Right atrium auricular region (tissue), 2 donors: ENCODE measurements at regions not wholly inside any gene's neighbourhood (a gene's known extent, or its start where the extent isn't known, plus 50 kb on each side); places are given as distances from the start of the nearest gene placed in this dataset.
A peak's percentile ranks its signal among the peaks of the same experiment; 100 is the strongest.

Source experiments
- DNase-seq: peaks from one replicate; pipeline ENCODE4 v3.0.0-alpha.2; 2019; ENCODE audit warnings: low spot score
- H3K27ac ChIP-seq, 2 donors: fragments of 200-600 bp; sonication (generic); 1 replicate in 1 of 2; 2 replicates in 1 of 2; pipeline ENCODE4 v1.5.1; 2016 to 2019
- H3K27me3 ChIP-seq, 2 donors: fragments of 200-600 bp; sonication (generic); one replicate each; pipeline versions ENCODE4 v1.5.1 to v1.6.0; 2017 to 2019
- H3K36me3 ChIP-seq: fragments of 200-600 bp; sonication (generic); one replicate; pipeline ENCODE4 v1.5.1; 2016
- H3K4me1 ChIP-seq, 2 donors: fragments of 200-600 bp; sonication (generic); one replicate each; pipeline versions ENCODE4 v1.5.1 to v1.6.0; 2017 to 2019
- H3K4me3 ChIP-seq, 2 donors: fragments of 200-600 bp; sonication (generic); 1 replicate in 1 of 2; 2 replicates in 1 of 2; pipeline ENCODE4 v1.5.1; 2017 to 2019; ENCODE audit warnings: mild to moderate bottlenecking in 1 of 2, moderate library complexity in 1 of 2
- H3K9me3 ChIP-seq, 2 donors: fragments of 200-600 bp; sonication (generic); one replicate each; pipeline ENCODE4 v1.5.1; 2019
- CTCF ChIP-seq, 2 donors: fragments of 200-600 bp; sonication (generic); IDR thresholded peaks; one replicate each; pipeline ENCODE4 v1.5.1; 2019; ENCODE audit warnings: antibody characterized with exemption in 2 of 2

- Histone ChIP-seq H3K9me3 (no peaks in the 10 kb centered on the region), H3K4me1 (peaks cover 0 to 19% of the 10 kb centered on the region in 2 donors), H3K36me3 (no peaks in the 10 kb centered on the region), H3K27me3 (peaks cover 0 to 7% of the 10 kb centered on the region in 2 donors), H3K27ac (peak overlapping the region; percentile 7 to 15), H3K4me3 (peak overlapping the region in 1 of 2 donors; percentile 17)
- no peak for DNase-seq
- peak in 1 of 2 donors; percentile 40 for TF ChIP-seq CTCF (IDR thresholded peaks at IDR 0.05)
These were observed 107.4 kb downstream of the LEPR start for GRCh38 chr1:65527707-65528503.

GRCh38 chr1:65531972-65532570, 111.6 kb downstream of the LEPR start:
- TF ChIP-seq CTCF (IDR thresholded peaks at IDR 0.05), result no peak
- Histone ChIP-seq H3K27ac (no peak overlapping the region), H3K4me3 (no peak overlapping the region)

GRCh38 chr1:65535981-65536380, 115.5 kb downstream of the LEPR start:
- DNase-seq, result no peak
- H3K9me3 ChIP-seq, result peaks cover 0 to 4% of the 10 kb centered on the region in 2 donors
- no peak overlapping the region for H3K27ac ChIP-seq
- no peak overlapping the region for H3K4me3 ChIP-seq
- no peaks in the 10 kb centered on the region for H3K27me3 ChIP-seq
- no peaks in the 10 kb centered on the region for H3K4me1 ChIP-seq
- H3K36me3 ChIP-seq, result no peaks in the 10 kb centered on the region
- no peak for TF ChIP-seq CTCF (IDR thresholded peaks at IDR 0.05)

More at GRCh38 chr1:65531972-65532570, 111.6 kb downstream of the LEPR start:
- Histone ChIP-seq H3K27me3 (no peaks in the 10 kb centered on the region), H3K9me3 (peaks cover 0 to 4% of the 10 kb centered on the region in 2 donors), H3K4me1 (peaks cover 0 to 4% of the 10 kb centered on the region in 2 donors), H3K36me3 (no peaks in the 10 kb centered on the region)
- DNase-seq, result no peak

GRCh38 chr1:65538086-65538485, 117.6 kb downstream of the LEPR start:
- no peak overlapping the region for H3K27ac ChIP-seq
- peaks cover 0 to 4% of the 10 kb centered on the region in 2 donors for H3K9me3 ChIP-seq
- H3K4me3 ChIP-seq, result no peak overlapping the region
- no peaks in the 10 kb centered on the region for H3K36me3 ChIP-seq
- no peak for DNase-seq
- no peak for TF ChIP-seq CTCF (IDR thresholded peaks at IDR 0.05)
- no peaks in the 10 kb centered on the region for H3K4me1 ChIP-seq
- no peaks in the 10 kb centered on the region for H3K27me3 ChIP-seq

- Histone ChIP-seq H3K36me3 (no peaks in the 10 kb centered on the region), H3K9me3 (peaks cover 0 to 3% of the 10 kb centered on the region in 2 donors), H3K4me1 (no peaks in the 10 kb centered on the region), H3K27me3 (no peaks in the 10 kb centered on the region), H3K27ac (no peak overlapping the region), H3K4me3 (no peak overlapping the region)
- no peak for TF ChIP-seq CTCF (IDR thresholded peaks at IDR 0.05)
- no peak for DNase-seq
These were observed 118.2 kb downstream of the LEPR start for GRCh38 chr1:65538664-65539063.
